H1 (cell line): ENCODE measurements at regions not wholly inside any gene's neighbourhood (a gene's known extent, or its start where the extent isn't known, plus 50 kb on each side); places are given as distances from the start of the nearest gene placed in this dataset.

ENCODE experiments used
- ASH2L ChIP-seq: fragments of 200-600, 300-600 bp; sonication (generic); IDR thresholded peaks from one replicate; pipeline ENCODE4 v1.7.1; 2017; ENCODE audit warnings: low read length
- BRCA1 ChIP-seq: IDR thresholded peaks from 2 replicates; pipeline ENCODE4 v1.6.1; 2012; ENCODE audit warnings: low read depth, low read length, improper control_type of control experiment
- CEBPB ChIP-seq: IDR thresholded peaks from 2 replicates; pipeline ENCODE4 v1.6.1; 2012; ENCODE audit warnings: low read depth, low read length
- EZH2 ChIP-seq: fragments of 200-600 bp; sonication (generic); IDR thresholded peaks from 2 replicates; pipeline ENCODE4 v1.7.1; 2012; ENCODE audit warnings: low read depth, mild to moderate bottlenecking, moderate library complexity, low read length, inconsistent platforms; ENCODE audit not compliant: severe bottlenecking
- GABPA ChIP-seq: IDR thresholded peaks from 2 replicates; pipeline ENCODE4 v1.6.1; 2011; ENCODE audit warnings: mild to moderate bottlenecking, low read length, moderate library complexity, borderline replicate concordance; ENCODE audit not compliant: insufficient read depth
- JUND ChIP-seq: IDR thresholded peaks from 2 replicates; pipeline ENCODE4 v1.6.1; 2011; ENCODE audit warnings: mild to moderate bottlenecking, improper control_type of control experiment, low read length
- POLR2A ChIP-seq, 2 experiments: IDR thresholded peaks; 1 replicate in 1 of 2; 2 replicates in 1 of 2; pipeline ENCODE4 v1.6.1; 2011; ENCODE audit warnings: low read depth in 2 of 2, low read length in 2 of 2, mild to moderate bottlenecking in 2 of 2; ENCODE audit errors: control extremely low read depth in 1 of 2
- POLR2AphosphoS5 ChIP-seq: IDR thresholded peaks from 2 replicates; pipeline ENCODE4 v1.6.1; 2011; ENCODE audit warnings: low read depth, low read length
- RAD21 ChIP-seq, 2 experiments: IDR thresholded peaks in 1 of 2; conservative IDR thresholded peaks in 1 of 2; 2 replicates each; pipeline ENCODE4 v1.6.1; 2011; ENCODE audit warnings: low read depth in 2 of 2, low read length in 2 of 2, improper control_type of control experiment in 1 of 2, inconsistent platforms in 1 of 2, mild to moderate bottlenecking in 1 of 2, moderate library complexity in 1 of 2
- SP1 ChIP-seq: IDR thresholded peaks from 2 replicates; pipeline ENCODE4 v1.6.1; 2011; ENCODE audit warnings: low read depth, low read length
- TCF12 ChIP-seq: IDR thresholded peaks from 2 replicates; pipeline ENCODE4 v1.6.1; 2011; ENCODE audit warnings: low read depth, mild to moderate bottlenecking, low read length
- ZNF274 ChIP-seq: IDR thresholded peaks from 2 replicates; pipeline ENCODE4 v1.7.0; 2012; ENCODE audit warnings: low read length, borderline replicate concordance; ENCODE audit errors: extremely low read depth
- TF ChIP-seq, protein P1 (sequence below), 3 experiments: IDR thresholded peaks; 1 replicate in 2 of 3; 2 replicates in 1 of 3; pipeline versions ENCODE4 v1.5.1 to v1.6.1; 2011; ENCODE audit warnings: low read length in 3 of 3, mild to moderate bottlenecking in 3 of 3, inconsistent platforms in 2 of 3, low read depth in 1 of 3, moderate library complexity in 1 of 3; ENCODE audit not compliant: insufficient read depth in 1 of 3; ENCODE audit errors: control extremely low read depth in 1 of 3
- TF ChIP-seq, protein P2 (sequence below): IDR thresholded peaks from 2 replicates; pipeline ENCODE4 v1.6.1; 2011; ENCODE audit warnings: low read depth, mild to moderate bottlenecking, low read length; ENCODE audit not compliant: insufficient read depth

DNA sequence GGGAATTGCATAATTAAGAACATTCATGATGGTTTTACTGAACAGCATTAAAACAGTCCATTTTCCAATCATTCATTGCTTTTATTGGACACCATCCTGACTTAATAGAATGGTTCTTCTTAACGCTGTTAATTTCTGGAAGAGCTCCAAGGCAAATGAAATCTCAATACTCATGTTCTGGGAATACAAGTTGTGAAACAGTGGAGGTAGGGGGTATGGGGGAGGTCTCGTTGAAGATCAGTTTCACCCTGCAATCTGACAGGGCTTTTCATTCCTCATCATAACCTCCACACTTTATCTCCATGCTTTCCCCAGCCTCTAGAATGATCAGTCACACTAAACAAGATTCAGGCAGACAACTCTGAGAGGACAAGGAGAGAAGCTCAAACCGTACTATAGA, 113.6 kb downstream of the ETAA1 start:
- TF ChIP-seq POLR2AphosphoS5 (no peak), TCF12 (no peak), POLR2A (IDR thresholded peaks at IDR 0.05; ENCODE audit: control extremely low read depth in 1 of 2, low read depth in 2 of 2, low read length in 2 of 2) (no peak), CEBPB (no peak), EZH2 (no peak), RAD21 (IDR thresholded peaks at IDR 0.05 in 1 of 2, conservative IDR thresholded peaks at IDR 0.05 in 1 of 2; ENCODE audit: low read depth in 2 of 2, low read length in 2 of 2) (no peak), BRCA1 (no peak), JUND (no peak), SP1 (no peak), ASH2L (no peak), GABPA (no peak), ZNF274 (no peak)
- TF ChIP-seq, protein P1, sequence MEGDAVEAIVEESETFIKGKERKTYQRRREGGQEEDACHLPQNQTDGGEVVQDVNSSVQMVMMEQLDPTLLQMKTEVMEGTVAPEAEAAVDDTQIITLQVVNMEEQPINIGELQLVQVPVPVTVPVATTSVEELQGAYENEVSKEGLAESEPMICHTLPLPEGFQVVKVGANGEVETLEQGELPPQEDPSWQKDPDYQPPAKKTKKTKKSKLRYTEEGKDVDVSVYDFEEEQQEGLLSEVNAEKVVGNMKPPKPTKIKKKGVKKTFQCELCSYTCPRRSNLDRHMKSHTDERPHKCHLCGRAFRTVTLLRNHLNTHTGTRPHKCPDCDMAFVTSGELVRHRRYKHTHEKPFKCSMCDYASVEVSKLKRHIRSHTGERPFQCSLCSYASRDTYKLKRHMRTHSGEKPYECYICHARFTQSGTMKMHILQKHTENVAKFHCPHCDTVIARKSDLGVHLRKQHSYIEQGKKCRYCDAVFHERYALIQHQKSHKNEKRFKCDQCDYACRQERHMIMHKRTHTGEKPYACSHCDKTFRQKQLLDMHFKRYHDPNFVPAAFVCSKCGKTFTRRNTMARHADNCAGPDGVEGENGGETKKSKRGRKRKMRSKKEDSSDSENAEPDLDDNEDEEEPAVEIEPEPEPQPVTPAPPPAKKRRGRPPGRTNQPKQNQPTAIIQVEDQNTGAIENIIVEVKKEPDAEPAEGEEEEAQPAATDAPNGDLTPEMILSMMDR (IDR thresholded peaks at IDR 0.05; ENCODE audit: control extremely low read depth in 1 of 3, insufficient read depth in 1 of 3, low read depth in 1 of 3, low read length in 3 of 3) = no peak
- TF ChIP-seq, protein P2, sequence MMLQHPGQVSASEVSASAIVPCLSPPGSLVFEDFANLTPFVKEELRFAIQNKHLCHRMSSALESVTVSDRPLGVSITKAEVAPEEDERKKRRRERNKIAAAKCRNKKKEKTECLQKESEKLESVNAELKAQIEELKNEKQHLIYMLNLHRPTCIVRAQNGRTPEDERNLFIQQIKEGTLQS = no peak
